AG09309 (cell line): ENCODE measurements at regions not wholly inside any gene's neighbourhood (a gene's known extent, or its start where the extent isn't known, plus 50 kb on each side); places are given as distances from the start of the nearest gene placed in this dataset.

Source experiments
- DNase-seq: peaks from one replicate; pipeline ENCODE4 v3.0.0-alpha.2; 2010; ENCODE audit warnings: low read depth
- H3K4me3 ChIP-seq: 2 replicates; pipeline ENCODE4 v1.5.1; 2011; ENCODE audit warnings: mild to moderate bottlenecking, low read depth, low read length, moderate library complexity; ENCODE audit not compliant: control insufficient read depth
- CTCF ChIP-seq: IDR thresholded peaks from 2 replicates; pipeline ENCODE4 v1.5.1; 2011; ENCODE audit warnings: mild to moderate bottlenecking, low read depth, low read length, inconsistent platforms; ENCODE audit not compliant: insufficient read depth, control insufficient read depth; ENCODE audit errors: missing control alignments

DNA sequence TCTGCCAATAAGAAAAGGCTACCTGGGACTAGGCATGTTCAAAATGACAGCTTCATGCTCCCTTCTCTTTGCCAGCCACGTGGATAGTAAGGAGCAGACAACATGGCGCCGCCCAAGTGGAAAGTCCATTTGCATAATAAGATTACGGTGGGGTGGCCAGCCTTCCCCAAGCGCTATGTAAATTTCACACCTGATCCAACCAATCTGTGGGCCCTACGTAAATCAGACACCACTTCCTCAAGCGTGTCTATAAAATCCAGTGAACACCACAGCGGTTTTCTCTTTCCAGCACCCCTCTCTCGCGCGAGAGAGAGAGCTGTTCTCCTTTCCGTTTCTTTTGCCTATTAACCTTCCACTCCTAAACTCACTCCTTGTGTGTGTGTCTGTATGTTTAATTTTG lies 140.3 kb upstream of the ERCC4 start:
- TF ChIP-seq CTCF, result no peak
- DNase-seq, result no peak
- no peak overlapping the region for H3K4me3 ChIP-seq

GRCh38 chr16:13780406-13781168 lies 139.4 kb upstream of the ERCC4 start:
- no peak for DNase-seq
- no peak overlapping the region for H3K4me3 ChIP-seq
- no peak for TF ChIP-seq CTCF

DNA sequence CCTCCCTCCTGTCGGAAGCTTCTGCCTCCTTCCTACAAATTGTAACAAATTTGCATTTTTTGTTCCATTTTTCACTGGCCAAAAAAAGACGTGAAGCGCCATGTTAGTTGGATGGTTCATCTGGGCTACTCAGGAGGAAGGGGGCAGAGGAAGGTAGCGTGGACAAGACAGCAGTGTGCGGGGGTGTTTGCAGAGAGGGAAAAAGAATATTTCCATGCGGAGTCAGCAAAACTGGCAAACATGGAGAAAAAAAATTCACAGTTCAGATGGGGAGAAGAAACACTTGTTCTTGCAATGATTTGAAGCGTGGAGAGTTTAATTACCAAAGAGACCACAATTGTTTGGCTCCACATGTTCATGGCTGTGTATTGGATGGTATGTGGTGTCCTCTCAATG lies 138.8 kb upstream of the ERCC4 start:
- TF ChIP-seq CTCF, result no peak
- H3K4me3 ChIP-seq, result no peak overlapping the region
- DNase-seq, result no peak

DNA sequence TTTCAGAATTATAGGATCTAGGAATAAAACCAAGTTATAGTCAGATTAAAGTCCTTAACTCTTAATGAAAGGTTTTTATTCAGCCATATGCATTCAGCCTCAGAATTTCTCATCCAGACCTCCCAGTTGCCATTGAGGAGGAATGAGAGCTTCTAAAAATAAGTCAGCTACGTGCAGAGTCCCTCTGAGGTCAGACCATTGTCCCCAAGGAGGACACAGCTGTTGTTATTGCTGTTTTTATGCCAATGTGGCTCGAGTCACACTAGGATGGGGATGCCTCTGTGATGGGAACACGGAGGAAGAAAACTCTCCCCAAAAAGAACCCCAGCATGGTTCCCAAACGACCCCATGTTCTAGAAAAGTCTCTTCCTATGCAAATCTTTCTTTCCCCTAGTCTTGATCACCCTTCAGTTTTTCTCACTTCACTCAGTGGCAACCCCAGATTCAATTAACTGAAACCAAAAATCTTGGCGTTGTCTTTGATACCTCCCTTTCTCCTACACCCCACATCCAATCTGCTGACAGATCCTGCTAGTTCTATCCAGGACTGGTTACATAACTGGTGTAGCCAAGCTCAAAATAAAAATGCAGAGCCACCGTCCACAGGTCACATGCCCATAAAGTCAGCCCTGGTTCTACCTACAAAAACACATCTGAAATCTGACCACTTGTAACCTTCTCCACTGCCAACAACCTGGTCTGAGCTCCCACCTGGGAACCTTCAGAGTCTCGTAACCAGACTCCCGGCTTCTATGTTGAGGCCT lies 138.2 kb upstream of the ERCC4 start:
- TF ChIP-seq CTCF, result no peak
- DNase-seq, result no peak
- no peak overlapping the region for H3K4me3 ChIP-seq

DNA sequence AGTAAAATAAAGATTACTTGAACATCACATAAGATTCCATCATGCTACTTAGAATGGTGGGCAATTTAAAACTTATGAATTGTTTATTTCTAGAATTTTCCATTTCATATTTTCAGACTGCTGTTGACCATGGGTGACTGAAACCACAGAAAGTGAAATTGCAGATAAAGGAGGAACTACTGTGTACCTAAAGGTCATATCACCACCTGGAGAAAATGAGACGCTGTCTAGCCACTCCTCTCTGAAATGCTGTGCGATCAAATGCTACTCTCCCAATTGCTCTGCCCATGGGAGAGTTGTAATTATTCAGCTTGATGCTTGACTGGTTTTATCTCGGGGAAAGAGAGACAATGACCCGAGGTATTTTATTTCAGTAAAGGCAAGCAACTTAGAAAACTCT lies 128.9 kb upstream of the ERCC4 start:
- no peak for TF ChIP-seq CTCF
- DNase-seq, result no peak
- H3K4me3 ChIP-seq, result no peak overlapping the region

DNA sequence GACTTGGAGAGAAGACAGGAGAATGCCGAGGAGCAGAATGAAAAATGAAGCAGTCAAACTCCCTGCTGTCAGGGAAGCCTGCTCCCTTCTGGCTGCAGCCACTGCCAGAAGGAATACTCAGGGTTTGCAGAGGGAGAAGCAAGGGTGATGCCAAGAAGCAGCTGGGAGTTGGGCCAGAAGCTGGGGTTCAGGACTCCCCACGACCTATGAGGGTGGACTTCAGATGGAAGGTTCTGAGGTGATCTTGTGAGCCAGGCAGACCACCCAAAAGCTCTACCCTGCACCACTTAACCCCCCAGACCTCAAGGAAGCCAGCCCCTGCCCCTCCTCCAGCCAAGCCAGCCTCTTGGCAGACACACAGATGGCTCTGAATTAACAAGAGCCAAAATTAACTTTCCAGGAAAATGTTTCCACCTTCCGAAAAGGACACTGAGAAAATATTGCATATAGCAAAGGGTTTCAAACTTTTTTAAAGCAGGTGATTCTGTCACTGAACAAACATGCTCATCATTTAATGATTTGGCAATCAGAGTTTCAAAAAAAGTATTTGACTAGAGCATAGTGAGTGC lies 126.0 kb upstream of the ERCC4 start:
- no peak for TF ChIP-seq CTCF
- H3K4me3 ChIP-seq, result no peak overlapping the region
- no peak for DNase-seq
